H7 (cell line): ENCODE measurements at regions not wholly inside any gene's neighbourhood (a gene's known extent, or its start where the extent isn't known, plus 50 kb on each side); places are given as distances from the start of the nearest gene placed in this dataset.

Source experiments
- DNase-seq: peaks from one replicate; pipeline ENCODE4 v3.0.0; 2012
- H3K27me3 ChIP-seq: 2 replicates; pipeline ENCODE4 v1.6.0; 2011; ENCODE audit warnings: mild to moderate bottlenecking, low read length; ENCODE audit not compliant: control insufficient read depth, insufficient read depth
- H3K36me3 ChIP-seq: replicated peaks from 2 replicates; pipeline ENCODE4 v1.5.1; 2011; ENCODE audit warnings: low read length; ENCODE audit not compliant: control insufficient read depth, insufficient read depth
- H3K4me3 ChIP-seq: 2 replicates; pipeline ENCODE4 v1.5.1; 2011; ENCODE audit warnings: low read depth, mild to moderate bottlenecking, control low read depth, low read length, moderate library complexity; ENCODE audit not compliant: insufficient read depth

DNA sequence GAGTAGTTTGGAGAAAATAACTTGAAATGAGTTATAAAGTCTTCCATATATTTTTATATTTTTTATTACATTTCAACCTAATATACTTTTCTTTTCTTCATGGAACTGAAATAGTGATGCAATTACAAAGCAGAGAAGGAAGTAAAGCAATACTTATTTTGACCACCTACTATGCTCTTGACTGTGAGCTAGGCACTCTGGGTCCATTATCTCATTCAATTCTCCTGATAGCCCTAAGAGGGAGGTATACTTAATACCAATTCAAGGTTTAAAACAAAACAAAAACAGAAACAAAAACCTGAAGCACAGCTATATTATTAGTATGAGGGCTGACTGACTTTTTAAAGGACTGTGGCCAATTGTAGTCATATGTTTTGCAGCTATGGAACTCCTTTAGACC lies 193.5 kb downstream of the MAD2L1 start:
- H3K36me3 ChIP-seq: no peaks in the 10 kb centered on the region
- no peak for DNase-seq
- no peaks in the 10 kb centered on the region for H3K27me3 ChIP-seq
- H3K4me3 ChIP-seq: no peak overlapping the region

DNA sequence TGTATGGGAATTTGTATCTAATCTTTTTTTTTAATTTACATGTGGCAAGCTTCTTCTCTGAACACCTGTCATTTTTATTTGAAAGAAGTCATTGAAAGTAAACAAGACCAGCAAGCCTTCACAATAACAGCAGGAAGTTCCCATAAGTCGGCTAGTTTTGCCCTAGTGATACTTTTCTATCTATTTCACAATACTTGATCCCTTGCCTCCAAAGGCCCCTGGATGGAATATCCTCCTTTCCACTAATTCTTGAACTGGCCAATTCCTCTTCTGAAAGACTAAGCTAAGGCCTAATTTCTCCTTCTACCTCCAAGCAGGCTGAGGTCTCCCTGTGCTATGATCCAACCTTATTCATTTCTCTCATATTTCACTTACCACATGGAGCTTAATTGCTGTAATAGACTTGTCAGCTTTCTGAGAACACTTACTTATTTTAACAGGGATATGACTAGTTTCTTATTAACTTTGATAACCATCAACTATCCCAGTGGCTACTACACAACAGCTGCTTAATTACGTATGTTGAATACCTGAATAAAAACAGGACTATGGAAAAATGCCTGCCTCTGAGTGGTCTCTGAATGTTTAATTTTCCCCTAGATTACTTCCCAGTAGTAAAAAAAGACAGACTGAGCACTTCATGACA lies 194.2 kb downstream of the MAD2L1 start:
- no peaks in the 10 kb centered on the region for H3K36me3 ChIP-seq
- no peak overlapping the region for H3K4me3 ChIP-seq
- no peaks in the 10 kb centered on the region for H3K27me3 ChIP-seq
- no peak for DNase-seq

- no peak overlapping the region for H3K4me3 ChIP-seq
- no peaks in the 10 kb centered on the region for H3K36me3 ChIP-seq
- DNase-seq: no peak
- H3K27me3 ChIP-seq: no peaks in the 10 kb centered on the region
Observed at GRCh38 chr4:119870856-119871255, 195.8 kb downstream of the MAD2L1 start.

DNA sequence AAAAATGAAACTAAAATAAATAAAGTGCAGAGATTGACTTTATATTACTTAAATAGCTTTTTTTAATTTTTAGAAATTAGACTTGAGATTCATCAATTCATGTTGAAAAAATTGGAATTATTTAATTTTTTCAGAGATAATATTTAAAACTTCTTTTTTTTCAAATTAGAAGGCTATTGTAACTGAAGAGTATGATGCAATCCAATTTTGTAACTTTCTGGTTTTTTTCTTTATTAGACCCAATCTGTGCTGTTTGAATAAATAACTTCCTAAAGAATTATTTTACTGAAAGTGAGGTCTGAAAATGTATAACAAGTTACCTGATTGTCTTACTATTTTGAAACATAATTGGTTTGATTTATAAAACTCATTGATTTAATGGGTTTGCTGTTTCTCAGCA lies 200.9 kb downstream of the MAD2L1 start:
- Histone ChIP-seq H3K4me3 (no peak overlapping the region), H3K27me3 (no peaks in the 10 kb centered on the region), H3K36me3 (no peaks in the 10 kb centered on the region)
- no peak for DNase-seq

DNA sequence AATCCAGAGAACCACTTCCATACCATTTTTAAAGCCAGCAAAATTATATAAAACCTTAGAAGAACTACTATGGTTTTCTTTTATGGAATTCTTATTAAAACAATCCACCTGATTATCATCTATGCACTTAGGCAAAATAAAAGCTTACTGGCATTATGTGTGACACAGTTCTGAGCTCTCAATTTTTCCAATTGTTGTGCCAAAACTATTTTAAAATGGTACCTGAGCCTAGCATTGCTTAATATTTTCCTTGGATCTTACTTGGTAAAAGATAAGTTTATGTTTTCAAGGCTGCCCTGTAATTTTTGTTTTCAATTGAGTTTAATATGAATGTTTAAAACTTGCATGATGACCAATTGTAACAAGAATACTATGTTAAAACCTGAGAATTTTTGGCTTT lies 201.3 kb downstream of the MAD2L1 start:
- Histone ChIP-seq H3K4me3 (no peak overlapping the region), H3K27me3 (no peaks in the 10 kb centered on the region), H3K36me3 (no peaks in the 10 kb centered on the region)
- DNase-seq: no peak

GRCh38 chr4:119861731-119862130 lies 204.9 kb downstream of the MAD2L1 start:
- H3K36me3 ChIP-seq: no peaks in the 10 kb centered on the region
- no peak for DNase-seq
- no peak overlapping the region for H3K4me3 ChIP-seq
- H3K27me3 ChIP-seq: no peaks in the 10 kb centered on the region

DNA sequence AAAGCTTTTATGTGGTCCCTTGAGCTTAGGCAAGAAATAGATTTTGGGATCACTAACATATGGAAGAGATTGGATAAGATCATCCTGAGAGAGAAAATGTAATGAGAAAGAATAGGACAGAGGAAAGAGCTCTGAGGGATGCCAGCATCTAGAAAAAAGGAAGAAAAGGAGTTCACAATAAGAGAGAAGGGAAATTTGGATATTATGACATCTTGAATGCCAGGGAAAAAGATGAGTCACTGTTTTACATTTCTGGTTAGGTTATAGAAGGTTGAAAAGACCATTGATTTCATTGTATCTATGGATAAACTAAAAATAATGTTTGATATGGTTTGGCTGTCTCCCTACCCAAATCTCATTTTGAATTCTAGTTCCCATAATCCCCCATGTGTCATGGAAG lies 208.5 kb downstream of the MAD2L1 start:
- no peak for DNase-seq
- Histone ChIP-seq H3K36me3 (no peaks in the 10 kb centered on the region), H3K4me3 (no peak overlapping the region)

DNA sequence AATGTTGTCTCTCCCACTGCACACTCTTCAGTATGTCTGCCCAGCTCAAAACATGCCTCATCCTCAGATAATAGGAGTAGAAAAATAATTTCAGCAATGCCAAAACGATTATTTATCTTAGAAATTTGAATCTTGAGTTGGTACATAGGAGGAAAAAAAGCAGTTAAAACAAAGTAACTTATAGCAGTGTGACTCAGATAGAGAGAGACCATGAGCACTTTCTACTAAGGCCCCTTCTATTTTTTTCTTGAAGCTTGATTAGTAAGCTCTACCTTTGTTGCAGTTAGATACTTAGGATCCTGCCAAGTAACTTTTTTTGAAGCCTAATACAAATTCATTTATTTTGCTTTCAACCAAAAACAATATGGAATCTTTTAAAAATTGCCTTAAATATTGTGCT lies 212.3 kb downstream of the MAD2L1 start:
- H3K4me3 ChIP-seq: no peak overlapping the region
- no peak for DNase-seq
- H3K27me3 ChIP-seq: no peaks in the 10 kb centered on the region
- H3K36me3 ChIP-seq: no peaks in the 10 kb centered on the region

More for the DNA sequence above, 208.5 kb downstream of the MAD2L1 start:
- no peaks in the 10 kb centered on the region for H3K27me3 ChIP-seq

- no peak overlapping the region for H3K4me3 ChIP-seq
- no peaks in the 10 kb centered on the region for H3K27me3 ChIP-seq
- no peaks in the 10 kb centered on the region for H3K36me3 ChIP-seq
- DNase-seq: no peak
Observed at GRCh38 chr4:119851649-119852048, 215.0 kb downstream of the MAD2L1 start.

DNA sequence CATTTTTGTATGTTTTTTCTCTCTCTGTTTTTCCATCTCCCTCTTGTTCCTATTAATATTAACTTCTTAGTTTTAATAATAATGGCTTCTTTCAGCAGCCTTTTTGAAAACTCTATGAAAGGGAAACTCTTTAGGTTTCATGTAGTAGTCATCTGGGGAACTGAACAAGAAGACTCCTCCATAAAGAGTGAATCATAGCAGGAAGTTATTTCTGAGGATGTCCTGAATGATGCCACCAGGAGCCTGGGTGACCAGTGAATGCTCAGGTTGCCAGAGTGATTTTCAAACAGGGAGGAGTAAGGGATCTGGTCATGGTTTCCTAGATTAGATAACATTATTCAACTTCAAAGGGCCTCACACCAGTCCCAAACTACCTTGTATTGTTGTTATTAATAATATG lies 212.8 kb upstream of the PDE5A start:
- H3K4me3 ChIP-seq: no peak overlapping the region
- DNase-seq: no peak
- no peaks in the 10 kb centered on the region for H3K36me3 ChIP-seq
- H3K27me3 ChIP-seq: no peaks in the 10 kb centered on the region

DNA sequence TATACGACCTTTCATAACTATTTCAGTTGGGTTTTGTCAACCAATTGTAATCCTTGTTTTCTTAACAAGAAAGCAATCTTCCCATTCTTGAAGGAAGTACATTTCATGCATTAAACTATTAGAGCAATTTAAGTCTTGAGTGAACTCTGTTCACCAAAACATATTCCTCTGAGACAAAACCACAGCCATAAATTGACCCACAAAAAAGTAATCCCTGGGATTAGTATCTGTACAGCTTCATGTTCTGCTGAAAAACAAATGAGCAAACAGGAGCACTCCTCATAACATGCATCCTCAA lies 207.0 kb upstream of the PDE5A start:
- Histone ChIP-seq H3K27me3 (no peaks in the 10 kb centered on the region), H3K4me3 (no peak overlapping the region), H3K36me3 (no peaks in the 10 kb centered on the region)
- no peak for DNase-seq

- Histone ChIP-seq H3K36me3 (no peaks in the 10 kb centered on the region), H3K4me3 (no peak overlapping the region), H3K27me3 (no peaks in the 10 kb centered on the region)
- no peak for DNase-seq
Observed at GRCh38 chr4:119834906-119835612, 206.5 kb upstream of the PDE5A start.

GRCh38 chr4:119833611-119834010 lies 205.0 kb upstream of the PDE5A start:
- H3K36me3 ChIP-seq: no peaks in the 10 kb centered on the region
- no peak for DNase-seq
- H3K4me3 ChIP-seq: no peak overlapping the region
- no peaks in the 10 kb centered on the region for H3K27me3 ChIP-seq

DNA sequence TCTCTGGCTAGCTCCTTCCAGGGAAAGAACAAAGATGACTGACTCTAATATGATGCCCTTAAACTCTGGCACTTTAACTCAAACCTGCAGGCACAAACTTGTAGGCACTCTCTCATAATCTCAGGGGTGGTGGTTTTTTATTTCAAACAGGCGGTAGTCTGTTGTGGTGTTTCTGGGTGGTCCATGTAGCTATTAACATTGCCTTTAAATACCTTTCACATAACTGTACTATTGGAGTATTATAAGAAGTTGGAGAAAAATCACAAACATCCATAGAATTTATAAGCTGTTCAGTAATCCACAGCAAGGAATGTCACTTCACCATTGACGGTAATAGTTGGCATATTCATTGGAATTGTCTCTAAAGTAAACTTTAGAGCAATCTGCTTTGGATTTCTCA lies 204.2 kb upstream of the PDE5A start:
- H3K36me3 ChIP-seq: no peaks in the 10 kb centered on the region
- no peak for DNase-seq
- H3K4me3 ChIP-seq: no peak overlapping the region
- H3K27me3 ChIP-seq: no peaks in the 10 kb centered on the region

DNA sequence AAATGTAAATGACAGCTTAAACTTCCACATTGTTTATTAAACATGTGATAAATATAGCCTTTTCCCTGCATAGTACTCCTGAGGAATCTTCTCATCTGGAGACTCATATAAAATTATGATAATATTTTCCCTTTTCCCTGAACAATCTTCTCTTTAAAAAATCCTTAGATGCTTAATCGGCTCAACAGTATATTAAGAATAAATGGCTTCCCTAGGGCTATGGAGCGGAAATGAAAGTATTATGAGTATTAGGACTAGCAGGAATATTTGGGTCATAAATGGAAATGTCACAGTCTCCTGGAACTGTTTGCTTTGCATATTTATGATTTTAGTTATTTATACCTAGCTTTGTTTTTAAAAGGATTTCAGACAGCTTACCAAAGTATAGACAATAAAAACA lies 200.7 kb upstream of the PDE5A start:
- H3K4me3 ChIP-seq: no peak overlapping the region
- H3K27me3 ChIP-seq: no peaks in the 10 kb centered on the region
- H3K36me3 ChIP-seq: no peaks in the 10 kb centered on the region
- no peak for DNase-seq

GRCh38 chr4:119825696-119826095 lies 197.1 kb upstream of the PDE5A start:
- no peak overlapping the region for H3K4me3 ChIP-seq
- DNase-seq: no peak
- H3K27me3 ChIP-seq: no peaks in the 10 kb centered on the region
- H3K36me3 ChIP-seq: no peaks in the 10 kb centered on the region
